CD4-positive, alpha-beta T cell (primary cell): ENCODE measurements at regions not wholly inside any gene's neighbourhood (a gene's known extent, or its start where the extent isn't known, plus 50 kb on each side); places are given as distances from the start of the nearest gene placed in this dataset.

Source experiments
- ATAC-seq: fragments of 200-7000 bp; cut with Tn5 transposase; one replicate; pipeline ENCODE4 v1.10.0; 2022; ENCODE audit warnings: mild to moderate bottlenecking; ENCODE audit not compliant: poor library complexity
- CTCF ChIA-PET: fragments of 350-600 bp; sonication (Branson Sonifier 250); formaldehyde crosslinking; loops from one replicate; lab custom pipeline; 2021; ENCODE audit warnings: antibody characterized with exemption, inconsistent platforms; lab: Charles Lee
- POLR2A ChIA-PET: fragments of 350-600 bp; sonication (Branson Sonifier 250); formaldehyde crosslinking; loops from one replicate; lab custom pipeline; 2021; ENCODE audit warnings: antibody characterized with exemption, inconsistent platforms; lab: Charles Lee
- DNase-seq, 14 experiments: peaks; one replicate each; pipeline ENCODE4 v3.0.0-alpha.2; 2013 to 2020; ENCODE audit warnings: mixed read lengths in 2 of 14
- H3K27ac ChIP-seq, 2 donors: one replicate each; pipeline versions ENCODE4 v1.5.1 to v1.7.0; 2013; ENCODE audit warnings: low read length in 2 of 2, low read depth in 1 of 2, mild to moderate bottlenecking in 1 of 2
- H3K27me3 ChIP-seq, 2 experiments: 1 replicate in 1 of 2; 2 replicates in 1 of 2; pipeline versions ENCODE4 v1.6.1 to v1.7.0; 2013; ENCODE audit warnings: low read length in 2 of 2, control low read depth in 1 of 2, mild to moderate bottlenecking in 1 of 2, moderate library complexity in 1 of 2; ENCODE audit not compliant: insufficient read depth in 2 of 2, control insufficient read depth in 1 of 2
- H3K36me3 ChIP-seq: one replicate; pipeline ENCODE4 v1.6.1; 2013; ENCODE audit warnings: low read length, control low read depth; ENCODE audit not compliant: insufficient read depth
- H3K4me1 ChIP-seq: one replicate; pipeline ENCODE4 v1.6.1; 2013; ENCODE audit warnings: low read length, control low read depth; ENCODE audit not compliant: insufficient read depth
- H3K4me3 ChIP-seq: one replicate; pipeline ENCODE4 v1.5.1; 2013; ENCODE audit warnings: mild to moderate bottlenecking, low read length, moderate library complexity
- H3K9me3 ChIP-seq, 2 experiments: 1 replicate in 1 of 2; 2 replicates in 1 of 2; pipeline versions ENCODE4 v1.6.1 to v1.7.0; 2013; ENCODE audit warnings: low read length in 2 of 2, mild to moderate bottlenecking in 2 of 2, control low read depth in 1 of 2, moderate library complexity in 1 of 2; ENCODE audit not compliant: control insufficient read depth in 1 of 2, insufficient read depth in 1 of 2
- H3K27ac Mint-ChIP-seq: one replicate; pipeline ENCODE4 v1.8.0; 2020; ENCODE audit warnings: mixed read lengths
- H3K27me3 Mint-ChIP-seq: one replicate; pipeline ENCODE4 v1.8.0; 2021; ENCODE audit warnings: mixed read lengths
- H3K36me3 Mint-ChIP-seq: one replicate; pipeline ENCODE4 v1.8.0; 2021; ENCODE audit warnings: low read depth, mixed read lengths
- H3K4me1 Mint-ChIP-seq: one replicate; pipeline ENCODE4 v1.8.0; 2021; ENCODE audit warnings: low read depth, mixed read lengths
- H3K4me3 Mint-ChIP-seq: one replicate; pipeline ENCODE4 v1.8.0; 2020; ENCODE audit warnings: mild to moderate bottlenecking, mixed read lengths
- H3K9me3 Mint-ChIP-seq: one replicate; pipeline ENCODE4 v1.8.0; 2020; ENCODE audit warnings: mixed read lengths
- intact Hi-C, 2 experiments: fragments of 100-400 bp; cut with DNase I in 1 of 2; cut with micrococcal nuclease in 1 of 2; formaldehyde crosslinking; loops; one replicate each; pipeline versions ENCODE4 v1.15.1 to v1.9.0; 2023 to 2025; cut with DNase I, micrococcal nuclease
- TF ChIP-seq, protein P1 (sequence below): fragments of 200-600 bp; IDR thresholded peaks from one replicate; pipeline ENCODE4 v1.8.0; 2022; ENCODE audit warnings: antibody characterized with exemption, mild to moderate bottlenecking

GRCh38 chr19:32104850-32105235, 240.6 kb upstream of the ZNF507 start:
- intact Hi-C loops = no loop called here
- H3K4me1 ChIP-seq = no peaks in the 10 kb centered on the region
- no peak overlapping the region for H3K27ac Mint-ChIP-seq
- peaks cover 39% of the 10 kb centered on the region for H3K27me3 Mint-ChIP-seq
- H3K36me3 Mint-ChIP-seq = no peaks in the 10 kb centered on the region
- H3K4me1 Mint-ChIP-seq = no peaks in the 10 kb centered on the region
- ChIA-PET CTCF (no interaction called here), POLR2A (no interaction called here)
- DNase-seq (no peak), ATAC-seq (no peak)
- H3K27me3 ChIP-seq = peaks cover 16 to 17% of the 10 kb centered on the region in 2 experiments
- H3K4me3 Mint-ChIP-seq = no peak overlapping the region
- H3K9me3 ChIP-seq = no peaks in the 10 kb centered on the region
- no peak overlapping the region for H3K27ac ChIP-seq
- no peaks in the 10 kb centered on the region for H3K36me3 ChIP-seq
- TF ChIP-seq, protein P1, sequence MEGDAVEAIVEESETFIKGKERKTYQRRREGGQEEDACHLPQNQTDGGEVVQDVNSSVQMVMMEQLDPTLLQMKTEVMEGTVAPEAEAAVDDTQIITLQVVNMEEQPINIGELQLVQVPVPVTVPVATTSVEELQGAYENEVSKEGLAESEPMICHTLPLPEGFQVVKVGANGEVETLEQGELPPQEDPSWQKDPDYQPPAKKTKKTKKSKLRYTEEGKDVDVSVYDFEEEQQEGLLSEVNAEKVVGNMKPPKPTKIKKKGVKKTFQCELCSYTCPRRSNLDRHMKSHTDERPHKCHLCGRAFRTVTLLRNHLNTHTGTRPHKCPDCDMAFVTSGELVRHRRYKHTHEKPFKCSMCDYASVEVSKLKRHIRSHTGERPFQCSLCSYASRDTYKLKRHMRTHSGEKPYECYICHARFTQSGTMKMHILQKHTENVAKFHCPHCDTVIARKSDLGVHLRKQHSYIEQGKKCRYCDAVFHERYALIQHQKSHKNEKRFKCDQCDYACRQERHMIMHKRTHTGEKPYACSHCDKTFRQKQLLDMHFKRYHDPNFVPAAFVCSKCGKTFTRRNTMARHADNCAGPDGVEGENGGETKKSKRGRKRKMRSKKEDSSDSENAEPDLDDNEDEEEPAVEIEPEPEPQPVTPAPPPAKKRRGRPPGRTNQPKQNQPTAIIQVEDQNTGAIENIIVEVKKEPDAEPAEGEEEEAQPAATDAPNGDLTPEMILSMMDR = no peak
- H3K9me3 Mint-ChIP-seq = no peaks in the 10 kb centered on the region
- H3K4me3 ChIP-seq = no peak overlapping the region

- H3K4me3 ChIP-seq = no peak overlapping the region
- no peaks in the 10 kb centered on the region for H3K9me3 ChIP-seq
- TF ChIP-seq, protein P1 = no peak
- Mint-ChIP-seq H3K9me3 (no peaks in the 10 kb centered on the region), H3K27ac (no peak overlapping the region), H3K36me3 (no peaks in the 10 kb centered on the region), H3K4me3 (no peak overlapping the region), H3K27me3 (peaks cover 39% of the 10 kb centered on the region), H3K4me1 (no peaks in the 10 kb centered on the region)
- H3K27me3 ChIP-seq = peaks cover 16 to 17% of the 10 kb centered on the region in 2 experiments
- ChIA-PET CTCF (no interaction called here), POLR2A (no interaction called here)
- no peak for ATAC-seq
- intact Hi-C loops = no loop called here
- H3K4me1 ChIP-seq = no peaks in the 10 kb centered on the region
- no peaks in the 10 kb centered on the region for H3K36me3 ChIP-seq
- no peak for DNase-seq
- H3K27ac ChIP-seq = no peak overlapping the region
Measured at GRCh38 chr19:32105527-32106310, 239.7 kb upstream of the ZNF507 start.

- Histone ChIP-seq H3K9me3 (peaks cover 9 to 18% of the 10 kb centered on the region in 2 experiments), H3K36me3 (no peaks in the 10 kb centered on the region), H3K4me3 (no peak overlapping the region), H3K27me3 (peaks cover 2 to 6% of the 10 kb centered on the region in 2 experiments), H3K4me1 (no peaks in the 10 kb centered on the region), H3K27ac (no peak overlapping the region)
- TF ChIP-seq, protein P1 = no peak
- Mint-ChIP-seq H3K27ac (no peak overlapping the region), H3K27me3 (peaks cover 27% of the 10 kb centered on the region), H3K4me1 (no peaks in the 10 kb centered on the region), H3K4me3 (no peak overlapping the region), H3K9me3 (peaks cover 8% of the 10 kb centered on the region), H3K36me3 (no peaks in the 10 kb centered on the region)
- POLR2A ChIA-PET = no interaction called here
- ATAC-seq (no peak), DNase-seq (no peak)
- intact Hi-C loops = no loop called here
- CTCF ChIA-PET = interaction anchor here (0.7 kb wide), 1 partner anchor 1854 kb away, joined by 3 read pairs; no protein-coding TSS in a partner anchor
Measured at GRCh38 chr19:32122258-32122657, 223.2 kb upstream of the ZNF507 start.
